ENCODE measurements at regions not wholly inside any gene's neighbourhood (a gene's known extent, or its start where the extent isn't known, plus 50 kb on each side); places are given as distances from the start of the nearest gene placed in this dataset.
A peak's percentile ranks its signal among the peaks of the same experiment; 100 is the strongest.

- peak; percentile 89 to 90 for ATAC-seq
- H3K27me3 Mint-ChIP-seq = no peaks in the 10 kb centered on the region
- peak overlapping the region; percentile 84 for H3K4me3 Mint-ChIP-seq
- H3K9me3 Mint-ChIP-seq = no peaks in the 10 kb centered on the region
- peaks cover 51 to 62% of the 10 kb centered on the region in 2 donors for H3K4me1 Mint-ChIP-seq (ENCODE audit: low read depth in 2 of 2)
- peak; percentile 84 for DNase-seq (ENCODE audit: low spot score)
- H3K36me3 Mint-ChIP-seq = no peaks in the 10 kb centered on the region
- H3K27ac Mint-ChIP-seq = peak overlapping the region; percentile 88 to 92
These were observed 92.0 kb upstream of the MKLN1 start for GRCh38 chr7:131235489-131236317.

GRCh38 chr7:131236318-131236672 lies 91.4 kb upstream of the MKLN1 start:
- no peak for ATAC-seq
- Mint-ChIP-seq H3K4me1 (ENCODE audit: low read depth in 2 of 2) (peaks cover 49 to 59% of the 10 kb centered on the region in 2 donors), H3K27ac (peak overlapping the region; percentile 88 to 92), H3K9me3 (no peaks in the 10 kb centered on the region), H3K27me3 (no peaks in the 10 kb centered on the region), H3K36me3 (no peaks in the 10 kb centered on the region), H3K4me3 (peak overlapping the region; percentile 84)
- DNase-seq (ENCODE audit: low spot score) = no peak

- DNase-seq (ENCODE audit: low spot score) (peak; percentile 66), ATAC-seq (peak; percentile 83)
- Mint-ChIP-seq H3K27me3 (no peaks in the 10 kb centered on the region), H3K36me3 (no peaks in the 10 kb centered on the region), H3K4me3 (peak overlapping the region; percentile 56), H3K27ac (peak overlapping the region; percentile 88 to 92), H3K4me1 (ENCODE audit: low read depth in 2 of 2) (peaks cover 40 to 45% of the 10 kb centered on the region in 2 donors), H3K9me3 (no peaks in the 10 kb centered on the region)
These were observed 89.2 kb upstream of the MKLN1 start for GRCh38 chr7:131238347-131238931.

GRCh38 chr7:131241386-131241785 lies 86.3 kb upstream of the MKLN1 start:
- H3K27me3 Mint-ChIP-seq = no peaks in the 10 kb centered on the region
- peaks cover 22 to 24% of the 10 kb centered on the region in 2 donors for H3K4me1 Mint-ChIP-seq (ENCODE audit: low read depth in 2 of 2)
- H3K9me3 Mint-ChIP-seq = no peaks in the 10 kb centered on the region
- ATAC-seq (no peak), DNase-seq (ENCODE audit: low spot score) (no peak)
- H3K27ac Mint-ChIP-seq = no peak overlapping the region
- no peaks in the 10 kb centered on the region for H3K36me3 Mint-ChIP-seq
- no peak overlapping the region for H3K4me3 Mint-ChIP-seq

- H3K4me1 Mint-ChIP-seq (ENCODE audit: low read depth in 2 of 2) = peaks cover 17 to 18% of the 10 kb centered on the region in 2 donors
- DNase-seq (ENCODE audit: low spot score) = no peak
- no peak overlapping the region for H3K4me3 Mint-ChIP-seq
- H3K9me3 Mint-ChIP-seq = no peaks in the 10 kb centered on the region
- ATAC-seq = no peak
- no peaks in the 10 kb centered on the region for H3K36me3 Mint-ChIP-seq
- H3K27me3 Mint-ChIP-seq = no peaks in the 10 kb centered on the region
- no peak overlapping the region for H3K27ac Mint-ChIP-seq
These were observed 85.5 kb upstream of the MKLN1 start for GRCh38 chr7:131242123-131242650.

GRCh38 chr7:131244259-131244852 lies 83.3 kb upstream of the MKLN1 start:
- no peaks in the 10 kb centered on the region for H3K9me3 Mint-ChIP-seq
- H3K27me3 Mint-ChIP-seq = peaks cover 1 to 4% of the 10 kb centered on the region in 2 donors
- H3K4me1 Mint-ChIP-seq (ENCODE audit: low read depth in 2 of 2) = no peaks in the 10 kb centered on the region
- no peaks in the 10 kb centered on the region for H3K36me3 Mint-ChIP-seq
- no peak for DNase-seq (ENCODE audit: low spot score)
- H3K27ac Mint-ChIP-seq = no peak overlapping the region
- ATAC-seq = no peak
- H3K4me3 Mint-ChIP-seq = no peak overlapping the region

- DNase-seq (ENCODE audit: low spot score) = no peak
- H3K27me3 Mint-ChIP-seq = peaks cover 14% of the 10 kb centered on the region in 2 donors
- peaks cover 0 to 5% of the 10 kb centered on the region in 2 donors for H3K4me1 Mint-ChIP-seq (ENCODE audit: low read depth in 2 of 2)
- H3K27ac Mint-ChIP-seq = no peak overlapping the region
- no peak for ATAC-seq
- peaks cover 6% of the 10 kb centered on the region for H3K36me3 Mint-ChIP-seq
- peaks cover 5% of the 10 kb centered on the region for H3K9me3 Mint-ChIP-seq
- no peak overlapping the region for H3K4me3 Mint-ChIP-seq
These were observed 78.7 kb upstream of the MKLN1 start for GRCh38 chr7:131249003-131249402.

- H3K36me3 Mint-ChIP-seq = peaks cover 11% of the 10 kb centered on the region
- no peak overlapping the region for H3K4me3 Mint-ChIP-seq
- DNase-seq (ENCODE audit: low spot score) (no peak), ATAC-seq (no peak)
- H3K4me1 Mint-ChIP-seq (ENCODE audit: low read depth in 2 of 2) = peaks cover 0 to 7% of the 10 kb centered on the region in 2 donors
- no peak overlapping the region for H3K27ac Mint-ChIP-seq
- H3K27me3 Mint-ChIP-seq = peaks cover 14 to 16% of the 10 kb centered on the region in 2 donors
- peaks cover 9% of the 10 kb centered on the region for H3K9me3 Mint-ChIP-seq
These were observed 78.2 kb upstream of the MKLN1 start for GRCh38 chr7:131249483-131249882.

GRCh38 chr7:131250331-131250730 lies 77.3 kb upstream of the MKLN1 start:
- Mint-ChIP-seq H3K4me3 (no peak overlapping the region), H3K9me3 (peaks cover 15% of the 10 kb centered on the region), H3K36me3 (peaks cover 19% of the 10 kb centered on the region), H3K4me1 (ENCODE audit: low read depth in 2 of 2) (peaks cover 0 to 7% of the 10 kb centered on the region in 2 donors), H3K27me3 (peaks cover 14 to 21% of the 10 kb centered on the region in 2 donors), H3K27ac (no peak overlapping the region)
- no peak for ATAC-seq
- no peak for DNase-seq (ENCODE audit: low spot score)

- Mint-ChIP-seq H3K27me3 (peaks cover 14 to 21% of the 10 kb centered on the region in 2 donors), H3K27ac (no peak overlapping the region), H3K4me3 (no peak overlapping the region), H3K9me3 (peaks cover 15% of the 10 kb centered on the region), H3K36me3 (peaks cover 20% of the 10 kb centered on the region), H3K4me1 (ENCODE audit: low read depth in 2 of 2) (peaks cover 0 to 7% of the 10 kb centered on the region in 2 donors)
- no peak for ATAC-seq
- no peak for DNase-seq (ENCODE audit: low spot score)
These were observed 76.3 kb upstream of the MKLN1 start for GRCh38 chr7:131251371-131251770.

GRCh38 chr7:131252976-131253375 lies 74.7 kb upstream of the MKLN1 start:
- H3K4me1 Mint-ChIP-seq (ENCODE audit: low read depth in 2 of 2) = peaks cover 0 to 7% of the 10 kb centered on the region in 2 donors
- no peak for DNase-seq (ENCODE audit: low spot score)
- H3K27ac Mint-ChIP-seq = no peak overlapping the region

GRCh38 chr7:131254211-131254610 lies 73.5 kb upstream of the MKLN1 start:
- ATAC-seq (no peak), DNase-seq (ENCODE audit: low spot score) (no peak)
- Mint-ChIP-seq H3K4me1 (ENCODE audit: low read depth in 2 of 2) (peaks cover 0 to 7% of the 10 kb centered on the region in 2 donors), H3K27me3 (peaks cover 11 to 21% of the 10 kb centered on the region in 2 donors), H3K27ac (no peak overlapping the region), H3K9me3 (peaks cover 15% of the 10 kb centered on the region), H3K4me3 (no peak overlapping the region), H3K36me3 (peaks cover 20% of the 10 kb centered on the region)

More at GRCh38 chr7:131252976-131253375, 74.7 kb upstream of the MKLN1 start:
- H3K4me3 Mint-ChIP-seq = no peak overlapping the region
- H3K9me3 Mint-ChIP-seq = peaks cover 15% of the 10 kb centered on the region
- no peak for ATAC-seq
- H3K27me3 Mint-ChIP-seq = peaks cover 14 to 21% of the 10 kb centered on the region in 2 donors
- peaks cover 20% of the 10 kb centered on the region for H3K36me3 Mint-ChIP-seq

- H3K27ac Mint-ChIP-seq = no peak overlapping the region
- ATAC-seq = no peak
These were observed 72.4 kb upstream of the MKLN1 start for GRCh38 chr7:131255242-131255641.

More at GRCh38 chr7:131255242-131255641, 72.4 kb upstream of the MKLN1 start:
- H3K9me3 Mint-ChIP-seq = peaks cover 15% of the 10 kb centered on the region
- peaks cover 0 to 7% of the 10 kb centered on the region in 2 donors for H3K4me1 Mint-ChIP-seq (ENCODE audit: low read depth in 2 of 2)
- peaks cover 20% of the 10 kb centered on the region for H3K36me3 Mint-ChIP-seq
- no peak overlapping the region for H3K4me3 Mint-ChIP-seq
- no peak for DNase-seq (ENCODE audit: low spot score)
- H3K27me3 Mint-ChIP-seq = peaks cover 1 to 13% of the 10 kb centered on the region in 2 donors
